ENCODE measurements at regions not wholly inside any gene's neighbourhood (a gene's known extent, or its start where the extent isn't known, plus 50 kb on each side); places are given as distances from the start of the nearest gene placed in this dataset.

GRCh38 chr1:221888218-221888617, 146.3 kb upstream of the DUSP10 start:
- no peak for TF ChIP-seq CTCF (IDR thresholded peaks at IDR 0.05)
- no peak for TF ChIP-seq POLR2AphosphoS5 (IDR thresholded peaks at IDR 0.05)
- TF ChIP-seq POLR2A (IDR thresholded peaks at IDR 0.05): no peak

Data from prostate gland (tissue), 2 donors.